HG02759 (cell line): ENCODE measurements at regions not wholly inside any gene's neighbourhood (a gene's known extent, or its start where the extent isn't known, plus 50 kb on each side); places are given as distances from the start of the nearest gene placed in this dataset.

ENCODE experiments used
- ATAC-seq: cut with Tn5 transposase; IDR thresholded peaks from one replicate; pipeline ENCODE4 v1.9.1; 2021; ENCODE audit warnings: mild to moderate bottlenecking, moderate library complexity; ENCODE audit not compliant: unreplicated experiment

DNA sequence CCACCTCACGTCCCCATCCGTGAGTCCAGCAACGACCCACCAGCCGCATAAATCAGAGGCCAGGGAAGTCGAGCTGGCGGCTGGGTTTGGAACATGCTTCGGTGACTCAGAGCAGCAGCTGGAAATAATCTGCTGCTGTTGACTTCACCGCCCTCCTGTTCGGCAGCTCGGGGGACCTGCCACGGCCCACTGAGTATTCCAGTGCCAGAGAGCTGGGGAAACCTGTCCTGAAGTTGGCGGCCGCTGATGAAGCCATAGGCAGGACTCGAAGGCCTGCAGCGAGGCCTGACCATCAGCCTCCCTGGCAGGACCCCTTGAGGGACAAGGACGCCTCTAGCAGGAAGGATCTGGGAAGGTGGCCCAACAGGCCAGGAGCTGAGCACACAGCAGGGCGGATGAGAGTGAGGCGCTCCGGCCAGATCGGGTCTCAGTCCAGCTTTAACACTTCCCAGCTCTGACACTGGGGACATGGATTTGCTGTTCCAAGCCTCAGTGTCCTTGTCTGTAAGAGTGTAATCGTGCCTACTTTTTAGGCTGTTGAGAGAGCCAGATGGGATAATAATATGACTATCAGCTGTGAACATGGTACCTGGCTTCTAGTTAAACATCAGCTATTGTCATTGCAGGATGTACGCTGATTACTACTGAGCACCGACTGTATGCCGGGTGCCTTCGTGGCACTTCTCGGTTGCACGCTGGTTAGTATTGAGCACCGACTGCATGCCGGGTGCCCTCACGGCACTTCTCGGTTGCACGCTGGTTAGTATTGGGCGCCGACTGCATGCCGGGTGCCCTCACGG, 50.4 kb upstream of the CIBAR2 start:
- no peak for ATAC-seq

GRCh38 chr16:85163278-85164112, 51.2 kb upstream of the CIBAR2 start:
- ATAC-seq = no peak

- no peak for ATAC-seq
Observed at GRCh38 chr16:85164431-85164830, 52.2 kb upstream of the CIBAR2 start.

DNA sequence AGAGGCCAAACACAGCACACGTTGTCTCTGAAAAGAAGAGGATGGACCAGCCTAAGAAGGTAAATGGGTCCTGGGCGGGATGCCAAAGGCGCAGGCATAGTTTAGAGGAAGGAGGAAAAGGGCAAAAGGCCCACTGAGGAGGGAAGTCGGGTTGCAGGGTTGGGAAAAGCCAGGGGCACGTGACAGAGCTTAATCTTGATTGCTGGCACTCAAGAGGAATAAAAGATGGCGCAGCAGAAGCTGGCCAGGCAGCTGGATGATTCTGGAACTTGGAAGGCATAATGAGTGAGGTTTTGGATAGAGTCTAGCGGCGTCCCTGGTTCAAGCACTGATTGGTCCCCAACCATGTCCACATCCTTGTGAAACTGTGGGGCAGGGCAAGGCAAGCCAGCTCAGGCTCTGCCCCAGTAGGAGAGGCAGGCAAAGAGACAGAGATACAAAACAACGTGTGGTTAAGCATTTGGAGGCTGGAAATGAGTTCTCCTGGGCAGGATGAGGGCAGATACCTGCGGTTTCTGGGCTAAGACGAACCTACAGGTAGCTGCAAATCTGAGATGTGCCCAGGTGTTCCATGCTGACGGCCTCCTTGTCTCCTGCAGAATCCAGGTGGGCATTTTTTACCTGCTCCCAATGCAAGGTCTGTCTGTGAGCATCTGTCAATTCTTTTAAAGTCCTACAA, 52.7 kb upstream of the CIBAR2 start:
- ATAC-seq = no peak

GRCh38 chr16:85165781-85166180, 53.5 kb upstream of the CIBAR2 start:
- ATAC-seq = no peak

- ATAC-seq = no peak
Observed at GRCh38 chr16:85166281-85166680, 54.0 kb upstream of the CIBAR2 start.

GRCh38 chr16:85166699-85167588, 54.7 kb upstream of the CIBAR2 start:
- ATAC-seq = no peak

DNA sequence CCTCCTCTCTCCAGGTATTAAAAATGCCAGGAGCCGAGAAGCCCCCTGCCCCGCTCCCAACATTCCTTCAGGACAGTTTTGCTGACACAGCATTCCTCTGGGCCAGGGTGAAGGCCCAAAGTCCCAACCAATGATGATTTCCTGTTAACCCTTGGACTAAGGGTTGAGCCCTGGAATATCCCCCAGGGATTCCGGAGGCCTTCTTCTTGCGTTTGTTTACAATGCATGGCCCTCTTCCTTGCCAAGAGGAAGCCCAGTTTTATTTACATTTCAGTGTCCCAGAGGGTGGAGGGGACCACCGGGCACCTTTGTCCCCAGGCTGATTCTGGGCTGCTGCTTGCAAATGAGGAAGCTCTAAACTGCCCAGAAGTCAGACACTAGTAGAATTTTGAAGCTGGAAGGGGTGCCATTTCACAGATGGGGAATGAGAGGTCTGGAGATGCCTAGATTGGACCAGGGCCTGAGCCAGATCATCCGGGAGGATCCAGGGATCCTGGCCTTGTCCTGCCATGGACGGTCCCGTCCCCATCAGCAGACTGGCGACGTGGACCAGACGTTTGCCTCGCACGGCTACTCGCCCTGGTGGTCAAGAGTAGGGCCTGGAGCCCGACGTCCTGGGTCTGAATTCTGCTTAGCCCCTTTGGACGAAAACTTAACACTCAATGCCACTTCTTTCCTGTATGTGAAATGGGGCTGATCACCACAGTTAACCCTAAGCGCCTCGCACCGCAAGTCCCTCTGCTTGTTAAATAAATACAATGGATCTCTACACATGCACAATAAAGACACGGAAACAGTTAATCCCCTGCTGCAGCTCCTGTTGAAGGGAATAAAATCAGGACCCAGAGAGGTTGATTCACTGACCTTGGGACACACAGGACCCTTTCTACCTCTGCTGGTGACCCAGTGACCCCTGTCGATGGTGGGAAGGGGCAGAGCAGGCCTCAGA, 55.6 kb upstream of the CIBAR2 start:
- no peak for ATAC-seq

DNA sequence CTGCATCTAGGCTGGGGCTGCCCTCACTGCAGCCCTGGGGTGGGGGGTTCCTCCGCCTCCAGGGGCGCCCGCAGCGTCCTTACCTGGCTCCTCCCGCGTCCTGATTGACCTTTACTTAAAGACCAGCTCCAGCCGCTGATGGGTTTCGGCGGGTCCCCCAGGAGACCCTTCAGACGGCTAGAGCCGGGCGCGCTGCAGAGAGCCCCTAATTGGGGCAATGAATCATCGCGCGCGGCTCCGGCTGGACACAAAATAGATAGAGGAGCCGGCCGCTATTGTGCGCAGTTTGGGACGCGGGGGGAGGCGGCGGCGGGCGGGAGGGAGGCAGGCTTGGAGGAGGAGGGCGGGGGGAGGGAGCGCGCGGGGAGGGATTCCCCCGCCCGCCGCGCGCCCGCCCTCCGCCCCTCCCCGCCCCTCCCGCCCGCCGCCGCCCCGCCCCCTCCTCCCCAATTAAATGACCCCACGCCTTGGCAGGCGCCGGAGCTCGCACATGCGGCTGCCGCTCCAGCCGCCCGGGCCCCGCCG, 56.5 kb upstream of the CIBAR2 start:
- no peak for ATAC-seq

GRCh38 chr16:85169333-85170065, 57.2 kb upstream of the CIBAR2 start:
- ATAC-seq = no peak

- ATAC-seq = no peak
Observed at GRCh38 chr16:85170066-85170491, 57.8 kb upstream of the CIBAR2 start.

DNA sequence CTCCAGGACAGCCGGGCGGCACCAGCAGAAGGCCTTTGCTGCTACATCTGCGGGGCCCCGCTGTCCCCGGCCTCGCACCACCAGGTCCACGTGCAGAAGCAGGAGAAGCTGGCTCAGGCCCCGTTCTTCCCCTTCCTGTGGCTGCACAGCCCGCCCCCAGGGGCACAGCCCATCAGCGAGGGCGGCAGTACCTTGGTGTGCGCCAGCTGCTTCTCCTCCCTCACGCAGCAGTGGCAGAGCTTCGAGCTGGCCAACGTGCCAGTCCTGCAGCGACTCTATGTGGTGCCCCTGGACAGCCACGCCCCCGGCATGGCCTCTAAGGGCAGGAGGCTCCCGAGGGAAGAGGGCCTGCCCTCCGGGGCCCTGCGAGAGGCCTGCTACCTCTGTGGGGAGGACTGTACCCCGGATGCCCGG, 58.3 kb upstream of the CIBAR2 start:
- ATAC-seq = no peak

DNA sequence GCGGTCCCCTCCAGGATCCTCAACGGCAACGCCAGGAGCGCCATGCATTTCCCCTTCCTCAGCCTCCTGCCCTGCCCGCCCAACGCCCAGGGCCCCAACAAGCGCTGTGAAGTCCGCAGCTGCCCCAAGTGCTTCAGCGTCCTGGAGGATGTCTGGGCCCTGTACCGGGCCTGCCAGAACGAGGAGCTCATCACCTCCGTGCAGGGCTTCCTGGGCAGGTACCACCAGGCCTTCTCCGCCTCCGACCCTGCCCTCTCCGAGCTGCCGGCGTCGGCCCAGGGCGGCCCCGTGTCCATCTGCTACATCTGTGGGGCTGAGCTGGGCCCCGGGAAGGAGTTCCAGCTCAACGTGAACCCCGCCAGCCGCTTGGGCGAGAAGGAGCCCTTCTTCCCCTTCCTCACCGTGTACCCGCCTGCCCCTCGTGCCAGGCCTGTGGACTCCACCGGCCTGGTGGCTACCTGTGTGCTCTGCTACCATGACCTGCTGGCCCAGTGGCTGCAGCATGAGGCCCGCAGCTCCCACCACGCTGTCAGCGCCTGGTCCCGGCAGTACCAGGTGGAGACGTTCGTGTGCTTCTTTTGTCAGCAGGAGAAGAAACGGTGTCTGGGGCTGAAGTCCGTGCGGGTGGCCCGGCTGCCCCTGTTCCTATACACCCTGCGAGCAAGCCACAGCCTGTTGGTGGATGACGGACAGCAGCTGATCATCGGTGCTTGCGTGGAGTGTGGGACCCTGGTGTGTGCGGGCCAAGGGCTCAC, 58.9 kb upstream of the CIBAR2 start:
- ATAC-seq = no peak

GRCh38 chr16:85171759-85172454, 59.6 kb upstream of the CIBAR2 start:
- ATAC-seq = no peak

- ATAC-seq = no peak
Observed at GRCh38 chr16:85172455-85173145, 60.3 kb upstream of the CIBAR2 start.

DNA sequence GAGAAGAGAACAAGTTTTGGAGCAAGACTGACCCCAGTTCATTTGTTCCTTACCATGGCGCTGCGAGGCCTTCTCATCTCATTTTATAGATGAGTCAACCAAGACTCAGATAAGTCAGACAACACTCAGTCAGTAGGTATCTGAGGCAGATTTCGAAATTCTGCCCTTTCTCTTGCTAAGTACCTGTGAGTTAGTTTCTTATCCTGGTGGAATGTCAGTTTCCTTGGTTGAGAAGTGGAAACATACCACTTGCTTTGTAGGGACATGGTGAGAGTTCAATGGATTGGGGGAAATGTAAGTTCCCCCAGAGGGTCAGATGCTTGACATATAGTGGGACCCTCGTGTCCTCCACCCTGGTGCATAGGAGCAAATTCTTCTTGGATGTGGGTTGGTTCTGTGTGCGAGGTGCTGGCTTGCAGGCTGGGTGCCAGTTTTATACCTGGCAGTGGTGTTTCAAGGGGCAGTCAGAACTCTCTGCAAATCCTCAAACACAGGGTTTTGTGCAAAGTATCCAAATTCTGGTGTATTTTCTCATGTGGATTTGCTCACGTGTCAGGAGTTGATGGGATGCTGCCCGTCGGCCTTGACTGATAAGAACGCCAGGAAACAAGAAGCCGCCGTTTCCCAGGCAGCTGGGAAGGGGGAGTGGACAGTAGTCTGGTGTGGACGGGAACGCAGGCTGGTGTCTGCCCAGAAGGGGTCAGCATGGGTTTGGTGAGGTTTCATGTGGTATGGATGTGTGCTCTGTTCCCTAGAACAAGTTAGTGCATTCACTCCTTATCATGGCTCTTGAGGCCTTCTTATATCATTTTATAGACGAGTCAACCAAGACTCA, 61.1 kb upstream of the CIBAR2 start:
- ATAC-seq = no peak
